ENCODE measurements at regions not wholly inside any gene's neighbourhood (a gene's known extent, or its start where the extent isn't known, plus 50 kb on each side); places are given as distances from the start of the nearest gene placed in this dataset.
"Not testable (repeated sequence)": the region's sequence is repeated elsewhere in the genome, so short reads cannot be mapped to it uniquely, and the experiment has no call there.

DNA sequence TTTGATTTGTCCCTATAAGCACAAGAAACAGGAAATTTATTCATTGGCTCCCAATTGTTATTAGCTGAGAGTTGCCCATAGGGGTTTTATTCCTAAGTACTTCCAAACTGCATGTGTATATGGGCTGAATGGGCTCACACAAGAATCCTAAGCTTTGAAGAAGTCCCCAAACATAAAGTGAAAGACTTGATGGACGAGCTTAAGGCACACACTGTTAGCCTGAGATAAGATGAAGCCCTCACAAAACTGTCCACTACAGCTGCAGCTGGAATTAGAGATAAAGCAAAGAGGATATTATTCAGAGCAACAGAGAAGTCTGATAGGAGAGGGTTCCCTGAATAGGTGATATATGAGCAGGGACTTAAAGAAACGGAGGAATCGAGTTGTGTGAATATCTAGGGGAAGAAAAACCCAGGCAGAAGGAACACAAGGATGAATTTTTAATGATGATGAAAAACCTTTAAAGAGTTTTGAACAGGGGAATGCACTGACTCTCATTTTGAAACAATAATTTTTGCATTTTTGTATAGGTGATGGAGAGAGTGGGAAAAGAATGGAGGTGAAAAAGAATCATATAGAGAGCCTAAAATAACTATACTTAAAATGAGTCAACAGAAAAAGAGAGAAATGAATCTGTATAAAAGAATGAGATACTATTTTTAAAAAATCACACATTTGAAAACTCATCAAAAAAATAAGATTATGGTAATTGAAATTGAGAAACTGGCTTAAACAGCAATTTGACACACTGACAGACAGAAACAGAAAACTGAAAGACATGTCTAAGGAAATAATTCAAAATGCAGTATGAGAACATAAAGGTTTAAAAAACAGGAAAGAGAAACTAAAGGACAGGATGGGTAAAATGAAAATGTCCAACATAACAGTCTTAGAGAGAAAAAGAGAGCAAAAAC is 133.6 kb upstream of the POGK start:
- H3K36me3 Mint-ChIP-seq (ENCODE audit: insufficient read depth in 2 of 2): peaks cover 2% of the 10 kb centered on the region in 2 donors
- peaks cover 5% of the 10 kb centered on the region for H3K4me1 Mint-ChIP-seq (ENCODE audit: low read depth)
- H3K27me3 Mint-ChIP-seq (ENCODE audit: low read depth): peaks cover 9% of the 10 kb centered on the region
- H3K4me3 Mint-ChIP-seq: peak overlapping the region in 1 of 2 donors; percentile 62
- ATAC-seq (replicated peaks in 1 of 2) (peak in 1 of 2 donors; percentile 75), DNase-seq (no peak)
- H3K27ac Mint-ChIP-seq: peak overlapping the region; percentile 81
- H3K9me3 Mint-ChIP-seq: peaks cover 2% of the 10 kb centered on the region in 2 donors

DNA sequence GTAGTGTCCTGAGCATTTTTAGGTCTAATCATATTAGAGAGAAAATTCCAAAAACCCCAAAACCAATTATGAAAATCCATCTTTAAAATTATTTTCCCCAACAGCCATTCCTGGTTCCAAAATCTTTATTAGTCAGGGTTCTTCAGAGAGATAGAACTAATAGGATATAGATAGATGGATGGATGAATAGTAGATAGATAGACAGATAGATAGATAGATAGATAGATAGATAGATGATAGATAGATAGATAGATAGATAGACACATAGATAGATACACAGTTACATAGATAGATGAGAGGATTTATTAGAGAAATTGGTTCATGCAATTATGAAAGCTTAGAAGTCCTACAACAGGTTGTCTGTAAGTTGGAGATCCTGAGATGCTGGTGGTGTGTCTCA is 122.7 kb upstream of the POGK start:
- no peak for DNase-seq
- Mint-ChIP-seq H3K36me3 (ENCODE audit: insufficient read depth in 2 of 2) (peaks cover 0 to 1% of the 10 kb centered on the region in 2 donors), H3K4me3 (no peak overlapping the region), H3K4me1 (ENCODE audit: low read depth) (no peaks in the 10 kb centered on the region), H3K27ac (no peak overlapping the region), H3K27me3 (ENCODE audit: low read depth) (no peaks in the 10 kb centered on the region), H3K9me3 (no peaks in the 10 kb centered on the region)
- ATAC-seq (replicated peaks in 1 of 2): no peak

DNA sequence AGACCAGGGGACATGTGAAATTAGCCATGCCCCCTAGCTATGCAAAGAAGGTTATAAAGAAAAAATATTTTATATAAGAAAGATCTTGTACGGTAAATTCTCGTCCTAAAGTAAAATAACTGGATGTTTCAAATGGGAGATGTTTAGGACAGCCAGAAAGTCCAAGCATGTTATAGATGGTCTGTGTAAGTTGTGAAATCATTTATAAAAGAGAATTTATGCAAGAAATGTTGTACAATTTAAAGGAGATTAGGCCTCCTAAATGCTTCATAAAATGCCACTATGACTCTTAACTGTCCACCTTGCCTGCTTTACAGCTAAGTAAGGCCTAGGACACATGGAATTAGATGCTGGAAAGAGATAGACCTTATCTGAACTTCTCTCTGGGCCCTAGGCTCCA is 118.1 kb upstream of the POGK start:
- Mint-ChIP-seq H3K36me3 (ENCODE audit: insufficient read depth in 2 of 2) (peaks cover 0 to 2% of the 10 kb centered on the region in 2 donors), H3K27ac (no peak overlapping the region), H3K27me3 (ENCODE audit: low read depth) (no peaks in the 10 kb centered on the region), H3K4me1 (ENCODE audit: low read depth) (no peaks in the 10 kb centered on the region), H3K4me3 (no peak overlapping the region), H3K9me3 (peaks cover 0 to 1% of the 10 kb centered on the region in 2 donors)
- no peak for DNase-seq
- no peak for ATAC-seq (replicated peaks in 1 of 2)

DNA sequence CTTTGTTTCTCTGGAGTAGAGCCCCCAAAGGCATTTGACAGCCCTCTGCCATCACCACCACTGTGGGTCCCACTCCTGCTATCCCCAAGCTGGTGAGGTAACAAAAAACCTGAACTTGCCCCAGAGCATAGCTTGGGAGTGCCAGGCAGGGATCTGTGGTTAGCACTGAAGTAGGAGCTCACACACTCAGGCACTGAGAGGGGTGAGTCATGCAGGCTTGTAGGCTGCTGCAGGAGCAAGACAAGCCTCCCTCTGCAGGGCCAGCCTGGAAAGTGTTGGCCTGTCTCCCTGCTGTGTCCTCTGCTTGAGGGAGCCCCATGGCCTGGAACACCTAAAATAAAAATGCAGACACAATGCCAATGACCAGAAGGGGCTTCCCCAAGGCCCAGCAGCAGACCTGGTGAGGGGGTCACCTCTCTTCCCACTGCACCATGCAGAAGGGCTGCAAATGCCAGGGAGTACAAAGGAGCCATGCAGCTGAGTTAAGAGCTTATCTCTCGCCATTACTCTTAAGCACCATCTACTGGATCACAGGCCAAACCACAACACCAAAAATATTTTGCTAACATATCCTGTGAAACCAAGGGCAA is 108.9 kb upstream of the POGK start:
- no peak overlapping the region for H3K4me3 Mint-ChIP-seq
- no peak for ATAC-seq (replicated peaks in 1 of 2)

DNA sequence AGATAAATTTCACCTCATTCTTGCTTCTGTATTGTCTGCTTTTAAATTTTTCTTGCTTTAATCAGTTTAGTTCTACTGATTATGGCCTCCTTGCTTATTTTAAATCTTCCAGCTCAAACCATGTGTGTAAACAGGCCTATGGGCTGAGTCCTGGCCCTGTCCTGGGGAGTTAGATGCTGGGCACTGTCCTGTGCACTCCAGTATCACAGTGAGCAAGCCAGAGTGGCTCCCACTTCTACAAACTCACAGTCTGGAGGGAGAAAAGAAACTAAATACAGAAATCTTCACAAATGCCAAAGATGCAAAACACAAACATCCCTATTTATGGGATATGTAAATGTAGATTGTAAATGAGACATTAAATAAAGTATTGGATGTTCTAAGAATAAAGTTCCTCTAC is 101.1 kb upstream of the POGK start:
- DNase-seq (no peak), ATAC-seq (replicated peaks in 1 of 2) (no peak)
- H3K27me3 Mint-ChIP-seq (ENCODE audit: low read depth): no peaks in the 10 kb centered on the region
- no peak overlapping the region for H3K4me3 Mint-ChIP-seq
- no peak overlapping the region for H3K27ac Mint-ChIP-seq
- H3K9me3 Mint-ChIP-seq: no peaks in the 10 kb centered on the region
- no peaks in the 10 kb centered on the region for H3K36me3 Mint-ChIP-seq (ENCODE audit: insufficient read depth in 2 of 2)
- H3K4me1 Mint-ChIP-seq (ENCODE audit: low read depth): no peaks in the 10 kb centered on the region

More for the DNA sequence above, 108.9 kb upstream of the POGK start:
- Mint-ChIP-seq H3K9me3 (peaks cover 2 to 6% of the 10 kb centered on the region in 2 donors), H3K27me3 (ENCODE audit: low read depth) (peaks cover 13% of the 10 kb centered on the region), H3K27ac (no peak overlapping the region), H3K4me1 (ENCODE audit: low read depth) (no peaks in the 10 kb centered on the region), H3K36me3 (ENCODE audit: insufficient read depth in 2 of 2) (peaks cover 1 to 2% of the 10 kb centered on the region in 2 donors)
- DNase-seq: no peak

DNA sequence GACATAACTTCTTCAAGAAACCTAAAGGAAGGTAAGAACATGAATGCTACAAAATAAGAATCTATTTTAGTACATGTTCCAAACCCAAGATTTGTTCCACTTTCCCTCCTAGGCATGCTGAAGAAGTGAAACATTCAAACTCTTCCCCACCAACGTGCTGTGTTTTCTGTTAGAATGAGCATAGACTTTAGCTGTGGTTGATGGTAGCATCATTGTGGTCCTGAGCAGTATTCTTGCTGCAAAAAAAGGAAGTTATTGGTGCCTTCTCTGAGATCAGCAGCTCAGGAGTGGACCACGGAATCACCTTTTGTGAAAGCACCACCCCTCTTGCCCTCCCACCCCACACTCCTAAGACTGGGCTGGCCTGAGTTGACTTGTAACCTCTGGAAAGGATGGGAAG is 100.4 kb upstream of the POGK start:
- Mint-ChIP-seq H3K27me3 (ENCODE audit: low read depth) (no peaks in the 10 kb centered on the region), H3K36me3 (ENCODE audit: insufficient read depth in 2 of 2) (no peaks in the 10 kb centered on the region)
- ATAC-seq (replicated peaks in 1 of 2): peak in 1 of 2 donors; percentile 21

DNA sequence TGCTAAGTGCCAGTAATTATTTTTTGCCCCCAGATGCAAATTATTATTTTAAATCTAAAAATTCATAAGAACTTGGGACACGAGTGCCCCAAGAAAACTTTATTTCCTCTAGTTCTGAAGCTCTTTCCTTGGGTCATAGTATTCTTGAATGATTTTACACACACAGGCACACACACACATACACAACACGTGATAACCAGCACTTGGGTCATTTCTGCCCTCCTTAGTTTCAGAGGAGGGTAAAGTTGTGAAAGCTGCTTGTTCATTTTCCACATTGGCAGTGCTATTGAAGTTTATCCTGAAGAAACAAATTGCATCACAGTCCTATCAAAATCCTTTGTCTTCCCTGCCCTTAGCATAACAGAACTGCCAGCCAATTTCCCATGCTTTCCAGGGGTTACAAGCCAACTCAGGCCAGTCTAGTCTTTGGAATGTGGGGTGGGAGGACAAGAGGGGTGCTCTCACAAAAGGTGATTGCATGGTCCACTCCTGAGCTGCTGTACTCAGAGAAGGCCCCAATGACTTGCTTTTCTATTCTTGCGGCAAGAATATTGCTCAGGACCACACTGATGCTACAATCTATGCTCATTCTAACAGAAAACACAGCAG is 98.5 kb upstream of the POGK start:
- H3K36me3 Mint-ChIP-seq (ENCODE audit: insufficient read depth in 2 of 2): peaks cover 2 to 4% of the 10 kb centered on the region in 2 donors
- H3K27me3 Mint-ChIP-seq (ENCODE audit: low read depth): no peaks in the 10 kb centered on the region
- no peak overlapping the region for H3K4me3 Mint-ChIP-seq
- no peak overlapping the region for H3K27ac Mint-ChIP-seq
- H3K4me1 Mint-ChIP-seq (ENCODE audit: low read depth): no peaks in the 10 kb centered on the region
- DNase-seq: no peak
- H3K9me3 Mint-ChIP-seq: peaks cover 5 to 7% of the 10 kb centered on the region in 2 donors
- ATAC-seq (replicated peaks in 1 of 2): peak in 1 of 2 donors; percentile 50

More for the DNA sequence above, 100.4 kb upstream of the POGK start:
- Mint-ChIP-seq H3K9me3 (no peaks in the 10 kb centered on the region), H3K27ac (no peak overlapping the region), H3K4me1 (ENCODE audit: low read depth) (no peaks in the 10 kb centered on the region), H3K4me3 (no peak overlapping the region)
- DNase-seq: no peak

DNA sequence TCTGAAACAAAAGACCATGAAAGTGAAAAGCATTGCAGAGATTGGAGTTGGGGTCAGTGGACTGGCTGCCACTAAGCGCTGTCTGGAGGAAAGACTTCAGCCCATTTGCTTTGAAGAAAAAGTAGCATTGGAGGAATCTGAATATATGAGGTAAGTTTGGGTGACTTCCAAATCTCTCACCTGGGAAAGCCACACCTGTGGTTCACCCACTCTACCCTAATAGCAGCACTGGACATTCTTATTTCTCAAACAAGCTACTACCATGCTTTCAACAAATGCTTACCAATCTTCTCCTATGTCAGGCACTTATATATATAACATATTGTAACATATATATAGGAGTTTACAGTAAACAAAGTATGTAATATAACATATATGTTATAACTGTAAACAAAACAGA is 76.0 kb upstream of the POGK start:
- no peak for DNase-seq
- no peak for ATAC-seq (replicated peaks in 1 of 2)
- Mint-ChIP-seq H3K27ac (no peak overlapping the region), H3K36me3 (ENCODE audit: insufficient read depth in 2 of 2) (no peaks in the 10 kb centered on the region), H3K9me3 (no peaks in the 10 kb centered on the region), H3K27me3 (ENCODE audit: low read depth) (no peaks in the 10 kb centered on the region), H3K4me3 (no peak overlapping the region), H3K4me1 (ENCODE audit: low read depth) (no peaks in the 10 kb centered on the region)

DNA sequence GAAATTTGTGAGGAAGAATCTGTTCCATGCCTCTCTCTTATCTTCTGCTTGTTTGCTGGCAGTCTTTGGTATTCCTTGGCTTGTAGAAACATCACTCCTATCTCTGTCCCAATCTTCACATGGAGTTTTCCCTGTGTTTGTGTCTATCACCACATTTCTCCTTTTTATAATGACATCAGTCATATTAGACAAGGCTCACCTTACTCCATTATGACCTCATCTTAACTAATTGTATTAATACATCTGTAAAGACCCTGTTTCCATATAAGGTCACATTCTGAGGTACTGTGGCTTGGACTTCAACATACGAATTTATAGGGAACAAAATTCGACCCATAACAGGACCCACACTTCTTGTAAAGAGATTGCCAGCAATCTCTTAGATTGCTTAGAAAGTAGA is 72.3 kb upstream of the POGK start:
- Mint-ChIP-seq H3K36me3 (ENCODE audit: insufficient read depth in 2 of 2) (peaks cover 0 to 2% of the 10 kb centered on the region in 2 donors), H3K27ac (no peak overlapping the region), H3K9me3 (peaks cover 3 to 6% of the 10 kb centered on the region in 2 donors), H3K4me3 (no peak overlapping the region), H3K27me3 (ENCODE audit: low read depth) (no peaks in the 10 kb centered on the region), H3K4me1 (ENCODE audit: low read depth) (no peaks in the 10 kb centered on the region)
- no peak for ATAC-seq (replicated peaks in 1 of 2)
- no peak for DNase-seq

DNA sequence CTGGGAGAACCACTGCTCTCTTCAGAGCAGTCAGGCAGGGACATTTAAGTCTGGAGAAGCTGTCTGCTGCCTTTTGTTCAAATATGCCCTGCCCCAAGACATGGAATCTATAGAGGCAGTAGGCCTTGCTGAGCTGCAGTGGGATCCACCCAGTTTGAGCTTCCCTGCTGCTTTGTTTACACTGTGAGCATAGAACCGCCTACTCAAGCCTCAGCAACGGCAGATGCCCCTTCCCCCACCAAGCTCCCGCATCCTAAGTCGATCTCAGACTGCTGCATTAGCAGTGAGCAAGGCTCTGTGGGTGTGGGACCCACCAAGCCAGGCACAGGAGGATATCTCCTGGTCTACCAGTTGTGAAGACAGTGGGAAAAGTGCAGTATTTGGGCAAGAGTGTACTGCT is 54.6 kb upstream of the POGK start:
- H3K9me3 Mint-ChIP-seq; ATAC-seq (replicated peaks in 1 of 2); H3K4me3 Mint-ChIP-seq; DNase-seq; H3K27ac Mint-ChIP-seq; H3K36me3 Mint-ChIP-seq (ENCODE audit: insufficient read depth in 2 of 2); H3K4me1 Mint-ChIP-seq (ENCODE audit: low read depth): not testable (repeated sequence)
- H3K27me3 Mint-ChIP-seq (ENCODE audit: low read depth): peaks cover 16% of the 10 kb centered on the region

DNA sequence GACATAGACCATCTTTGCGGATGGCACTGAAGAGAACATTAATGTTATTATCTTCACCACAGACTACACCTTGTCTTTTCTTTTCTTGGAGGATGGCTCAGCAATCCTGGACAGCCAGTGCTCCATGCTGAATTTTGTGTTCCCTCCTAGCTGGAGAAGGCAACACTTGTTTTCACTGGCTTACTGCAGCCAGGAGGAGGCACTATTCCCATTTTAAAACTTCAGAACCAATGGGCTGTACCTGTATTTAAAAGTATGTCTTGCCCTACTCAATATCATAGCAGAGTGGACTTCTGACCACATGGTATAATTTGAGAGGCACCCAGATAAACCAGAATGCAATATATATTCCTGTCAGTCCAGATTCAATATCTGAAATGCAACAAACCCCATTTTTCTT is 53.3 kb upstream of the POGK start:
- H3K4me1 Mint-ChIP-seq (ENCODE audit: low read depth): no peaks in the 10 kb centered on the region
- no peaks in the 10 kb centered on the region for H3K36me3 Mint-ChIP-seq (ENCODE audit: insufficient read depth in 2 of 2)
- H3K27ac Mint-ChIP-seq: no peak overlapping the region
- ATAC-seq (replicated peaks in 1 of 2) (no peak), DNase-seq (no peak)
- H3K27me3 Mint-ChIP-seq (ENCODE audit: low read depth): peaks cover 16% of the 10 kb centered on the region
- no peaks in the 10 kb centered on the region for H3K9me3 Mint-ChIP-seq
- no peak overlapping the region for H3K4me3 Mint-ChIP-seq

DNA sequence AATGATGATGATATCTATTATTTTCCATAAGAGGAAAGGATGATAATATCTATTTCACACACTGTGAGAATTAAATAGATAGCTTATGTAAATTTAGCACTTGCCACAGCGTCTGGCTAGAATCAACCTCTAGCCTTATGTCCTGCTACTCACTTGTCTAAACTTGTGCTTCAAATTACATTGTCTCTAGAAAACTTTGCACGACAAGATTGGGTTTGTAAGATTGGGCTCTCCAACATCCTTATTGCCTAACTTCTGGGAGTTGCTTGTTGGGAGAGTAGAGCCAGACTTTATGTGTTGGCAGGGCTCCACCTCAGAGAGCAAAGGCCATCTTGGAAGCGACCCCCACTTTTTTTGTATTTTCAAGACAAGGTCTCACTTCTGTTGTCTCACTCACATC is 50.0 kb upstream of the POGK start:
- Mint-ChIP-seq H3K4me1 (ENCODE audit: low read depth) (no peaks in the 10 kb centered on the region), H3K9me3 (no peaks in the 10 kb centered on the region), H3K27ac (no peak overlapping the region), H3K4me3 (no peak overlapping the region), H3K27me3 (ENCODE audit: low read depth) (peaks cover 10% of the 10 kb centered on the region), H3K36me3 (ENCODE audit: insufficient read depth in 2 of 2) (no peaks in the 10 kb centered on the region)
- DNase-seq (no peak), ATAC-seq (replicated peaks in 1 of 2) (no peak)
